GM18502 (cell line): ENCODE measurements at regions not wholly inside any gene's neighbourhood (a gene's known extent, or its start where the extent isn't known, plus 50 kb on each side); places are given as distances from the start of the nearest gene placed in this dataset.
"Not testable (repeated sequence)": the region's sequence is repeated elsewhere in the genome, so short reads cannot be mapped to it uniquely, and the experiment has no call there.

Experiments
- ATAC-seq: cut with Tn5 transposase; IDR thresholded peaks from one replicate; pipeline ENCODE4 v1.9.1; 2021; ENCODE audit warnings: mild to moderate bottlenecking; ENCODE audit not compliant: unreplicated experiment, poor library complexity

- ATAC-seq: no peak
These were observed 272.5 kb upstream of the SGK1 start for GRCh38 chr6:134590449-134590848.

GRCh38 chr6:134590004-134590403, 272.1 kb upstream of the SGK1 start:
- ATAC-seq: no peak

GRCh38 chr6:134589512-134589911, 271.6 kb upstream of the SGK1 start:
- ATAC-seq: no peak

GRCh38 chr6:134588267-134588666, 270.4 kb upstream of the SGK1 start:
- no peak for ATAC-seq

- ATAC-seq: no peak
These were observed 267.6 kb upstream of the SGK1 start for GRCh38 chr6:134585517-134585873.

GRCh38 chr6:134584847-134585516, 267.1 kb upstream of the SGK1 start:
- ATAC-seq: no peak

- no peak for ATAC-seq
These were observed 260.1 kb upstream of the SGK1 start for GRCh38 chr6:134577998-134578397.

- ATAC-seq: no peak
These were observed 257.3 kb upstream of the SGK1 start for GRCh38 chr6:134575221-134575620.

GRCh38 chr6:134574491-134574890, 256.6 kb upstream of the SGK1 start:
- ATAC-seq: no peak

GRCh38 chr6:134569996-134570395, 252.1 kb upstream of the SGK1 start:
- ATAC-seq: not testable (repeated sequence)

GRCh38 chr6:134564705-134565104, 246.8 kb upstream of the SGK1 start:
- no peak for ATAC-seq

- no peak for ATAC-seq
These were observed 242.1 kb upstream of the SGK1 start for GRCh38 chr6:134560019-134560418.

GRCh38 chr6:134557509-134557908, 239.6 kb upstream of the SGK1 start:
- ATAC-seq: no peak

- ATAC-seq: no peak
These were observed 237.8 kb upstream of the SGK1 start for GRCh38 chr6:134555672-134556071.

- ATAC-seq: no peak
These were observed 236.0 kb upstream of the SGK1 start for GRCh38 chr6:134553936-134554335.

GRCh38 chr6:134551245-134551960, 233.5 kb upstream of the SGK1 start:
- ATAC-seq: no peak

- ATAC-seq: no peak
These were observed 232.7 kb upstream of the SGK1 start for GRCh38 chr6:134550604-134551003.

- ATAC-seq: no peak
These were observed 231.9 kb upstream of the SGK1 start for GRCh38 chr6:134549854-134550253.

- no peak for ATAC-seq
These were observed 229.2 kb upstream of the SGK1 start for GRCh38 chr6:134546962-134547645.

GRCh38 chr6:134544737-134545136, 226.8 kb upstream of the SGK1 start:
- ATAC-seq: no peak

- ATAC-seq: no peak
These were observed 225.2 kb upstream of the SGK1 start for GRCh38 chr6:134543128-134543527.

- ATAC-seq: no peak
These were observed 223.1 kb upstream of the SGK1 start for GRCh38 chr6:134541001-134541400.
